ENCODE measurements at regions not wholly inside any gene's neighbourhood (a gene's known extent, or its start where the extent isn't known, plus 50 kb on each side); places are given as distances from the start of the nearest gene placed in this dataset.

GRCh38 chr2:186976329-186976728 is 127.4 kb upstream of the ZSWIM2 start:
- Histone ChIP-seq H3K27ac (no peak overlapping the region), H3K4me1 (no peaks in the 10 kb centered on the region), H3K9me3 (no peaks in the 10 kb centered on the region), H3K27me3 (no peaks in the 10 kb centered on the region), H3K36me3 (no peaks in the 10 kb centered on the region), H3K4me3 (no peak overlapping the region)
- intact Hi-C loops (cut with DNase I), result no loop called here
- 59 to 68% (median 65%) methylated on average over 5 of the region's 5 CpGs for WGBS, 4 donors
- TF ChIP-seq POLR2A (IDR thresholded peaks at IDR 0.05), result no peak
- TF ChIP-seq CTCF (IDR thresholded peaks at IDR 0.05), result no peak
- ATAC-seq, result no peak
- DNase-seq, result no peak

- ATAC-seq (no peak), DNase-seq (no peak)
- Histone ChIP-seq H3K4me1 (no peaks in the 10 kb centered on the region), H3K36me3 (no peaks in the 10 kb centered on the region), H3K27me3 (no peaks in the 10 kb centered on the region), H3K4me3 (no peak overlapping the region), H3K9me3 (no peaks in the 10 kb centered on the region), H3K27ac (no peak overlapping the region)
- no peak for TF ChIP-seq POLR2A (IDR thresholded peaks at IDR 0.05)
- TF ChIP-seq CTCF (IDR thresholded peaks at IDR 0.05), result no peak
- intact Hi-C loops (cut with DNase I), result no loop called here
- 78 to 86% (median 84%) methylated on average over 7 of the region's 7 CpGs for WGBS, 4 donors
Measured at GRCh38 chr2:186972281-186972970, 123.5 kb upstream of the ZSWIM2 start.

GRCh38 chr2:186968277-186968676 is 119.3 kb upstream of the ZSWIM2 start:
- Histone ChIP-seq H3K9me3 (no peaks in the 10 kb centered on the region), H3K4me1 (no peaks in the 10 kb centered on the region), H3K4me3 (no peak overlapping the region), H3K27ac (no peak overlapping the region), H3K27me3 (no peaks in the 10 kb centered on the region), H3K36me3 (no peaks in the 10 kb centered on the region)
- no peak for DNase-seq
- 55 to 60% (median 55%) methylated on average over 4 of the region's 4 CpGs for WGBS, 4 donors
- ATAC-seq, result no peak
- no peak for TF ChIP-seq POLR2A (IDR thresholded peaks at IDR 0.05)
- no peak for TF ChIP-seq CTCF (IDR thresholded peaks at IDR 0.05)
- intact Hi-C loops (cut with DNase I), result no loop called here

- 93 to 100% (median 96%) methylated on average over 4 of the region's 4 CpGs for WGBS, 4 donors
- TF ChIP-seq POLR2A (IDR thresholded peaks at IDR 0.05) (no peak), CTCF (IDR thresholded peaks at IDR 0.05) (no peak)
- DNase-seq, result no peak
- intact Hi-C loops (cut with DNase I), result no loop called here
- H3K27me3 ChIP-seq, result no peaks in the 10 kb centered on the region
- H3K27ac ChIP-seq, result no peak overlapping the region
- no peaks in the 10 kb centered on the region for H3K36me3 ChIP-seq
- no peak overlapping the region for H3K4me3 ChIP-seq
- no peaks in the 10 kb centered on the region for H3K4me1 ChIP-seq
- no peaks in the 10 kb centered on the region for H3K9me3 ChIP-seq
- ATAC-seq, result no peak
Measured at GRCh38 chr2:186966015-186966414, 117.0 kb upstream of the ZSWIM2 start.

All from heart left ventricle (tissue), 16 donors.